DND-41 (cell line): ENCODE measurements at regions not wholly inside any gene's neighbourhood (a gene's known extent, or its start where the extent isn't known, plus 50 kb on each side); places are given as distances from the start of the nearest gene placed in this dataset.

Experiments
- ATAC-seq: fragments of 200-7000 bp; cut with Tn5 transposase; 3 replicates; pipeline ENCODE4 v1.9.1; 2021; ENCODE audit warnings: low read depth; ENCODE audit not compliant: insufficient read depth
- DNase-seq: peaks from one replicate; pipeline ENCODE4 v3.0.0-alpha.2; 2020
- H2AFZ ChIP-seq: 2 replicates; pipeline ENCODE4 v1.6.0; 2012; ENCODE audit warnings: low read depth, low read length
- H3K27ac ChIP-seq: 2 replicates; pipeline ENCODE4 v1.5.1; 2012; ENCODE audit warnings: low read length, inconsistent platforms
- H3K27me3 ChIP-seq: fragments of 200-600 bp; sonication (generic); 2 replicates; pipeline ENCODE4 v1.6.0; 2012; ENCODE audit warnings: low read length, mild to moderate bottlenecking, inconsistent platforms; ENCODE audit not compliant: insufficient read depth, poor library complexity
- H3K36me3 ChIP-seq: 2 replicates; pipeline ENCODE4 v1.5.1; 2012; ENCODE audit warnings: low read length, inconsistent platforms; ENCODE audit not compliant: insufficient read depth
- H3K4me1 ChIP-seq: 2 replicates; pipeline ENCODE4 v1.5.1; 2012; ENCODE audit warnings: mild to moderate bottlenecking, low read length; ENCODE audit not compliant: insufficient read depth
- H3K4me2 ChIP-seq: 2 replicates; pipeline ENCODE4 v1.6.0; 2012; ENCODE audit warnings: mild to moderate bottlenecking, moderate library complexity, low read length, inconsistent platforms; ENCODE audit not compliant: insufficient read depth
- H3K4me3 ChIP-seq, 2 experiments: fragments of 200-600 bp in 1 of 2; shearing (Covaris generic) in 1 of 2; 2 replicates each; pipeline ENCODE4 v1.5.1; 2012 to 2016; ENCODE audit warnings: inconsistent platforms in 2 of 2, low read length in 2 of 2, mild to moderate bottlenecking in 2 of 2, low read depth in 1 of 2, moderate library complexity in 1 of 2
- H3K79me2 ChIP-seq: 2 replicates; pipeline ENCODE4 v1.6.0; 2012; ENCODE audit warnings: low read length, inconsistent platforms; ENCODE audit not compliant: insufficient read depth
- H3K9ac ChIP-seq: 2 replicates; pipeline ENCODE4 v1.6.0; 2012; ENCODE audit warnings: low read depth, mild to moderate bottlenecking, inconsistent platforms, low read length, moderate library complexity
- H3K9me3 ChIP-seq: 2 replicates; pipeline ENCODE4 v1.5.1; 2012; ENCODE audit warnings: low read length, moderate library complexity, mild to moderate bottlenecking, inconsistent platforms; ENCODE audit not compliant: insufficient read depth, severe bottlenecking
- H4K20me1 ChIP-seq: 2 replicates; pipeline ENCODE4 v1.6.0; 2012; ENCODE audit warnings: low read length; ENCODE audit not compliant: insufficient read depth
- CTCF ChIP-seq: IDR thresholded peaks from 2 replicates; pipeline ENCODE4 v1.5.1; 2012; ENCODE audit warnings: borderline replicate concordance, low read length, moderate library complexity, mild to moderate bottlenecking; ENCODE audit not compliant: poor library complexity, severe bottlenecking; ENCODE audit errors: extremely low read depth
- EZH2 ChIP-seq: IDR thresholded peaks from 3 replicates; pipeline ENCODE4 v1.6.1; 2012; ENCODE audit warnings: borderline replicate concordance, low read depth, mild to moderate bottlenecking, moderate library complexity, low read length, inconsistent platforms; ENCODE audit not compliant: severe bottlenecking

GRCh38 chr3:132210476-132211346 is 106.5 kb upstream of the ACP3 start:
- Histone ChIP-seq H3K9ac (no peak overlapping the region), H3K9me3 (no peaks in the 10 kb centered on the region), H3K4me1 (no peaks in the 10 kb centered on the region), H4K20me1 (no peaks in the 10 kb centered on the region), H3K4me3 (no peak overlapping the region), H3K4me2 (no peak overlapping the region), H3K27ac (no peak overlapping the region), H3K36me3 (no peaks in the 10 kb centered on the region), H3K79me2 (no peaks in the 10 kb centered on the region), H3K27me3 (peaks cover 6% of the 10 kb centered on the region), H2AFZ (no peak overlapping the region)
- peak; percentile 13 for DNase-seq
- ATAC-seq = no peak
- no peak for TF ChIP-seq EZH2
- TF ChIP-seq CTCF = peak; percentile 66

- H3K36me3 ChIP-seq = no peaks in the 10 kb centered on the region
- no peaks in the 10 kb centered on the region for H3K79me2 ChIP-seq
- no peaks in the 10 kb centered on the region for H4K20me1 ChIP-seq
- H3K4me2 ChIP-seq = no peak overlapping the region
- no peak overlapping the region for H3K4me3 ChIP-seq
- no peak overlapping the region for H2AFZ ChIP-seq
- H3K9me3 ChIP-seq = no peaks in the 10 kb centered on the region
- no peak overlapping the region for H3K9ac ChIP-seq
- H3K27ac ChIP-seq = no peak overlapping the region
- H3K4me1 ChIP-seq = no peaks in the 10 kb centered on the region
- no peak for TF ChIP-seq EZH2
- TF ChIP-seq CTCF = no peak
- DNase-seq (no peak), ATAC-seq (no peak)
- H3K27me3 ChIP-seq = peaks cover 6% of the 10 kb centered on the region
These were observed 105.3 kb upstream of the ACP3 start for GRCh38 chr3:132211896-132212295.

- H3K9me3 ChIP-seq = no peaks in the 10 kb centered on the region
- H3K4me3 ChIP-seq = no peak overlapping the region
- no peak overlapping the region for H3K9ac ChIP-seq
- no peaks in the 10 kb centered on the region for H3K36me3 ChIP-seq
- no peaks in the 10 kb centered on the region for H3K79me2 ChIP-seq
- H3K4me1 ChIP-seq = no peaks in the 10 kb centered on the region
- TF ChIP-seq EZH2 (no peak), CTCF (no peak)
- DNase-seq = no peak
- no peak for ATAC-seq
- H3K4me2 ChIP-seq = no peak overlapping the region
- H3K27me3 ChIP-seq = peaks cover 9% of the 10 kb centered on the region
- no peak overlapping the region for H2AFZ ChIP-seq
- no peaks in the 10 kb centered on the region for H4K20me1 ChIP-seq
- no peak overlapping the region for H3K27ac ChIP-seq
These were observed 98.1 kb upstream of the ACP3 start for GRCh38 chr3:132218817-132219755.
